SK-N-SH (cell line): ENCODE measurements at regions not wholly inside any gene's neighbourhood (a gene's known extent, or its start where the extent isn't known, plus 50 kb on each side); places are given as distances from the start of the nearest gene placed in this dataset.

Experiments
- EZH2phosphoT487 ChIP-seq: fragments of 200-600 bp; sonication (generic); IDR thresholded peaks from 2 replicates; pipeline ENCODE4 v1.6.1; 2017; ENCODE audit warnings: low read depth, mixed run types, mild to moderate bottlenecking, antibody characterized with exemption, moderate library complexity, borderline replicate concordance
- FOXJ3 ChIP-seq: sonication (generic); formaldehyde crosslinking; IDR thresholded peaks from 2 replicates; pipeline ENCODE4 v1.5.1; 2020; ENCODE audit warnings: mild to moderate bottlenecking, missing genetic modification reagents
- NRF1 ChIP-seq: IDR thresholded peaks from 2 replicates; pipeline ENCODE4 v1.6.1; 2012; ENCODE audit warnings: low read depth, mild to moderate bottlenecking, low read length
- POLR2AphosphoS5 ChIP-seq: IDR thresholded peaks from 2 replicates; pipeline ENCODE4 v1.6.1; 2012; ENCODE audit warnings: low read depth, low read length
- RAD21 ChIP-seq: IDR thresholded peaks from 2 replicates; pipeline ENCODE4 v1.6.1; 2012; ENCODE audit warnings: mild to moderate bottlenecking, low read length
- RCOR1 ChIP-seq: fragments of 150-350 bp; IDR thresholded peaks from 2 replicates; pipeline ENCODE4 v1.6.1; 2017; ENCODE audit warnings: antibody characterized with exemption, low read length
- RFX5 ChIP-seq: IDR thresholded peaks from 2 replicates; pipeline ENCODE4 v1.6.1; 2012; ENCODE audit warnings: mild to moderate bottlenecking, improper control_type of control experiment, low read length
- SIN3A ChIP-seq: IDR thresholded peaks from 2 replicates; pipeline ENCODE4 v1.6.1; 2012; ENCODE audit warnings: low read depth, mild to moderate bottlenecking, low read length, moderate library complexity, borderline replicate concordance
- TEAD4 ChIP-seq: IDR thresholded peaks from 2 replicates; pipeline ENCODE4 v1.4.0; 2012; ENCODE audit warnings: mild to moderate bottlenecking, borderline replicate concordance; ENCODE audit not compliant: insufficient read depth
- TF ChIP-seq, protein P1 (sequence below): IDR thresholded peaks from 2 replicates; pipeline ENCODE4; 2012
- TF ChIP-seq, protein P2 (sequence below): IDR thresholded peaks from 2 replicates; pipeline ENCODE4 v1.4.0; 2012; ENCODE audit warnings: low read depth, borderline replicate concordance
- TF ChIP-seq, protein P3 (sequence below): fragments of 200-600 bp; sonication (generic); IDR thresholded peaks from 2 replicates; pipeline ENCODE4 v1.6.1; 2017; ENCODE audit warnings: antibody characterized with exemption, mild to moderate bottlenecking, moderate library complexity
- TF ChIP-seq, protein P4 (sequence below): IDR thresholded peaks from 2 replicates; pipeline ENCODE4 v1.6.1; 2012; ENCODE audit warnings: mild to moderate bottlenecking, low read depth, low read length, moderate library complexity

DNA sequence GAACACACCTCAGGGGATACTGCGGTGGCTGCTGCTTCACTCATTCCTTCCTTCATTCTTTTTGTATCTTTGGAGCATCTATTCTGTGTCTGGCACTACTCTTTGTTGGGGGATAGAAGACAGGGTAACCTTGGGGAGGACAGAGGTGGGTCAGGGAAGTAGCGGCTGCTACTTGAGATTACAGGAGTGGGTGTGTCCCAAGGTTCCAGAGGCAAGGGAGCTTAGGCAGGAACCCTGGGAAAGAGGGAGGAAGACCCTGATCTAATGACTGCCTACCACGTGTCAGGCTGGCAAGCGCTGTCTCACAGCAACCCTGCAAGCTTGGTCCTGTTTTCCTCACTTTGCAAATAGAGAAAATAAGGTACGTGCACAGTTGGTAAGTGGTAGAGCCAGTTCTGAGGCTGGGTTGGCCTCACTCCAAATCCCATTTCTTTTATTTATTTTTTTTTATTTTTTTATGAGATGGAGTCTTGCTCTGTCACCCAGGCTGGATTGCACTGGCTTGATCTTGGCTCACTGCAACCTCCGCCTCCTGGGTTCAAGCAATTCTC is 985.9 kb upstream of the ZNF722 start:
- TF ChIP-seq, protein P1, sequence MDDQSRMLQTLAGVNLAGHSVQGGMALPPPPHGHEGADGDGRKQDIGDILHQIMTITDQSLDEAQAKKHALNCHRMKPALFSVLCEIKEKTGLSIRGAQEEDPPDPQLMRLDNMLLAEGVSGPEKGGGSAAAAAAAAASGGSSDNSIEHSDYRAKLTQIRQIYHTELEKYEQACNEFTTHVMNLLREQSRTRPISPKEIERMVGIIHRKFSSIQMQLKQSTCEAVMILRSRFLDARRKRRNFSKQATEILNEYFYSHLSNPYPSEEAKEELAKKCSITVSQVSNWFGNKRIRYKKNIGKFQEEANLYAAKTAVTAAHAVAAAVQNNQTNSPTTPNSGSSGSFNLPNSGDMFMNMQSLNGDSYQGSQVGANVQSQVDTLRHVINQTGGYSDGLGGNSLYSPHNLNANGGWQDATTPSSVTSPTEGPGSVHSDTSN, result no peak
- TF ChIP-seq RFX5 (no peak), FOXJ3 (CRISPR knock-in tag) (no peak), RAD21 (no peak), TEAD4 (no peak), SIN3A (no peak), POLR2AphosphoS5 (no peak), RCOR1 (no peak), EZH2phosphoT487 (no peak), NRF1 (no peak)
- TF ChIP-seq, protein P2, sequence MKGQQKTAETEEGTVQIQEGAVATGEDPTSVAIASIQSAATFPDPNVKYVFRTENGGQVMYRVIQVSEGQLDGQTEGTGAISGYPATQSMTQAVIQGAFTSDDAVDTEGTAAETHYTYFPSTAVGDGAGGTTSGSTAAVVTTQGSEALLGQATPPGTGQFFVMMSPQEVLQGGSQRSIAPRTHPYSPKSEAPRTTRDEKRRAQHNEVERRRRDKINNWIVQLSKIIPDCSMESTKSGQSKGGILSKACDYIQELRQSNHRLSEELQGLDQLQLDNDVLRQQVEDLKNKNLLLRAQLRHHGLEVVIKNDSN, result no peak
- TF ChIP-seq, protein P3, sequence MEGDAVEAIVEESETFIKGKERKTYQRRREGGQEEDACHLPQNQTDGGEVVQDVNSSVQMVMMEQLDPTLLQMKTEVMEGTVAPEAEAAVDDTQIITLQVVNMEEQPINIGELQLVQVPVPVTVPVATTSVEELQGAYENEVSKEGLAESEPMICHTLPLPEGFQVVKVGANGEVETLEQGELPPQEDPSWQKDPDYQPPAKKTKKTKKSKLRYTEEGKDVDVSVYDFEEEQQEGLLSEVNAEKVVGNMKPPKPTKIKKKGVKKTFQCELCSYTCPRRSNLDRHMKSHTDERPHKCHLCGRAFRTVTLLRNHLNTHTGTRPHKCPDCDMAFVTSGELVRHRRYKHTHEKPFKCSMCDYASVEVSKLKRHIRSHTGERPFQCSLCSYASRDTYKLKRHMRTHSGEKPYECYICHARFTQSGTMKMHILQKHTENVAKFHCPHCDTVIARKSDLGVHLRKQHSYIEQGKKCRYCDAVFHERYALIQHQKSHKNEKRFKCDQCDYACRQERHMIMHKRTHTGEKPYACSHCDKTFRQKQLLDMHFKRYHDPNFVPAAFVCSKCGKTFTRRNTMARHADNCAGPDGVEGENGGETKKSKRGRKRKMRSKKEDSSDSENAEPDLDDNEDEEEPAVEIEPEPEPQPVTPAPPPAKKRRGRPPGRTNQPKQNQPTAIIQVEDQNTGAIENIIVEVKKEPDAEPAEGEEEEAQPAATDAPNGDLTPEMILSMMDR, result no peak
- TF ChIP-seq, protein P4, sequence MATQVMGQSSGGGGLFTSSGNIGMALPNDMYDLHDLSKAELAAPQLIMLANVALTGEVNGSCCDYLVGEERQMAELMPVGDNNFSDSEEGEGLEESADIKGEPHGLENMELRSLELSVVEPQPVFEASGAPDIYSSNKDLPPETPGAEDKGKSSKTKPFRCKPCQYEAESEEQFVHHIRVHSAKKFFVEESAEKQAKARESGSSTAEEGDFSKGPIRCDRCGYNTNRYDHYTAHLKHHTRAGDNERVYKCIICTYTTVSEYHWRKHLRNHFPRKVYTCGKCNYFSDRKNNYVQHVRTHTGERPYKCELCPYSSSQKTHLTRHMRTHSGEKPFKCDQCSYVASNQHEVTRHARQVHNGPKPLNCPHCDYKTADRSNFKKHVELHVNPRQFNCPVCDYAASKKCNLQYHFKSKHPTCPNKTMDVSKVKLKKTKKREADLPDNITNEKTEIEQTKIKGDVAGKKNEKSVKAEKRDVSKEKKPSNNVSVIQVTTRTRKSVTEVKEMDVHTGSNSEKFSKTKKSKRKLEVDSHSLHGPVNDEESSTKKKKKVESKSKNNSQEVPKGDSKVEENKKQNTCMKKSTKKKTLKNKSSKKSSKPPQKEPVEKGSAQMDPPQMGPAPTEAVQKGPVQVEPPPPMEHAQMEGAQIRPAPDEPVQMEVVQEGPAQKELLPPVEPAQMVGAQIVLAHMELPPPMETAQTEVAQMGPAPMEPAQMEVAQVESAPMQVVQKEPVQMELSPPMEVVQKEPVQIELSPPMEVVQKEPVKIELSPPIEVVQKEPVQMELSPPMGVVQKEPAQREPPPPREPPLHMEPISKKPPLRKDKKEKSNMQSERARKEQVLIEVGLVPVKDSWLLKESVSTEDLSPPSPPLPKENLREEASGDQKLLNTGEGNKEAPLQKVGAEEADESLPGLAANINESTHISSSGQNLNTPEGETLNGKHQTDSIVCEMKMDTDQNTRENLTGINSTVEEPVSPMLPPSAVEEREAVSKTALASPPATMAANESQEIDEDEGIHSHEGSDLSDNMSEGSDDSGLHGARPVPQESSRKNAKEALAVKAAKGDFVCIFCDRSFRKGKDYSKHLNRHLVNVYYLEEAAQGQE, result no peak
